H9 (cell line): ENCODE measurements at regions not wholly inside any gene's neighbourhood (a gene's known extent, or its start where the extent isn't known, plus 50 kb on each side); places are given as distances from the start of the nearest gene placed in this dataset.

ENCODE experiments used
- DNase-seq: peaks from one replicate; pipeline ENCODE4 v3.0.0-alpha.2; 2017
- H2AFZ ChIP-seq: one replicate; pipeline ENCODE4 v1.6.1; 2013; ENCODE audit warnings: mild to moderate bottlenecking, low read length, control low read depth, moderate library complexity
- H2AK5ac ChIP-seq: 2 replicates; pipeline ENCODE4 v1.6.1; 2013; ENCODE audit warnings: low read length, control low read depth, mixed read lengths; ENCODE audit not compliant: insufficient read length
- H2BK120ac ChIP-seq: one replicate; pipeline ENCODE4 v1.6.1; 2013; ENCODE audit warnings: low read depth, mild to moderate bottlenecking, low read length, control low read depth, inconsistent platforms; ENCODE audit not compliant: poor library complexity, severe bottlenecking
- H2BK12ac ChIP-seq: 2 replicates; pipeline ENCODE4 v1.6.1; 2013; ENCODE audit warnings: low read length, control low read depth, mixed read lengths, low read depth; ENCODE audit not compliant: insufficient read length
- H2BK15ac ChIP-seq: 2 replicates; pipeline ENCODE4 v1.6.1; 2013; ENCODE audit warnings: low read depth, low read length, control low read depth
- H2BK20ac ChIP-seq: one replicate; pipeline ENCODE4 v1.6.1; 2013; ENCODE audit warnings: low read depth, mild to moderate bottlenecking, low read length, control low read depth, inconsistent platforms; ENCODE audit not compliant: poor library complexity, severe bottlenecking
- H2BK5ac ChIP-seq: 2 replicates; pipeline ENCODE4 v1.6.1; 2013; ENCODE audit warnings: low read length, control low read depth, mixed read lengths; ENCODE audit not compliant: insufficient read length
- H3K14ac ChIP-seq: 2 replicates; pipeline ENCODE4 v1.6.1; 2013; ENCODE audit warnings: low read length, control low read depth; ENCODE audit not compliant: insufficient read depth
- H3K18ac ChIP-seq: 2 replicates; pipeline ENCODE4 v1.6.1; 2013; ENCODE audit warnings: low read depth, mild to moderate bottlenecking, mixed read lengths, low read length, control low read depth; ENCODE audit not compliant: insufficient read length
- H3K23ac ChIP-seq: 2 replicates; pipeline ENCODE4 v1.6.1; 2013; ENCODE audit warnings: low read length, control low read depth, mixed read lengths, low read depth; ENCODE audit not compliant: insufficient read length
- H3K23me2 ChIP-seq: 2 replicates; pipeline ENCODE4 v1.6.1; 2013; ENCODE audit warnings: low read depth, mild to moderate bottlenecking, mixed read lengths, low read length, control low read depth; ENCODE audit not compliant: insufficient read length, poor library complexity, severe bottlenecking
- H3K27ac ChIP-seq: 2 replicates; pipeline ENCODE4 v1.5.1; 2013; ENCODE audit warnings: low read length, control low read depth, mixed read lengths, low read depth; ENCODE audit not compliant: insufficient read length
- H3K27me3 ChIP-seq: 2 replicates; pipeline ENCODE4 v1.6.1; 2013; ENCODE audit warnings: low read length, control low read depth, inconsistent platforms; ENCODE audit not compliant: insufficient read depth
- H3K4ac ChIP-seq: 2 replicates; pipeline ENCODE4 v1.6.1; 2013; ENCODE audit warnings: low read depth, mild to moderate bottlenecking, control low read depth, inconsistent platforms, low read length, moderate library complexity
- H3K4me1 ChIP-seq: 2 replicates; pipeline ENCODE4 v1.6.1; 2013; ENCODE audit warnings: low read length, control low read depth, inconsistent platforms; ENCODE audit not compliant: insufficient read depth
- H3K4me2 ChIP-seq: 2 replicates; pipeline ENCODE4 v1.6.1; 2013; ENCODE audit warnings: low read length, control low read depth, mixed read lengths; ENCODE audit not compliant: insufficient read length, insufficient read depth
- H3K56ac ChIP-seq: 2 replicates; pipeline ENCODE4 v1.6.1; 2013; ENCODE audit warnings: low read depth, mild to moderate bottlenecking, mixed read lengths, low read length, control low read depth; ENCODE audit not compliant: insufficient read length
- H3K79me1 ChIP-seq: 2 replicates; pipeline ENCODE4 v1.6.1; 2013; ENCODE audit warnings: low read depth, mild to moderate bottlenecking, moderate library complexity, low read length, control low read depth, inconsistent platforms; ENCODE audit not compliant: insufficient read depth, poor library complexity, severe bottlenecking
- H3K79me2 ChIP-seq: 2 replicates; pipeline ENCODE4 v1.6.1; 2013; ENCODE audit warnings: low read length, control low read depth, inconsistent platforms; ENCODE audit not compliant: insufficient read depth
- H3K9ac ChIP-seq: 2 replicates; pipeline ENCODE4 v1.6.1; 2013; ENCODE audit warnings: low read length, control low read depth, mixed read lengths; ENCODE audit not compliant: insufficient read length; ENCODE audit errors: extremely low read depth
- H3K9me3 ChIP-seq: one replicate; pipeline ENCODE4 v1.6.1; 2013; ENCODE audit warnings: low read depth, low read length, inconsistent platforms; ENCODE audit not compliant: control insufficient read depth
- H3T11ph ChIP-seq: one replicate; pipeline ENCODE4 v1.6.1; 2013; ENCODE audit warnings: mild to moderate bottlenecking, low read length, control low read depth, inconsistent platforms
- H4K20me1 ChIP-seq: one replicate; pipeline ENCODE4 v1.6.1; 2013; ENCODE audit not compliant: control insufficient read depth, insufficient read length, insufficient read depth
- H4K5ac ChIP-seq: 2 replicates; pipeline ENCODE4 v1.6.1; 2013; ENCODE audit warnings: low read depth, mild to moderate bottlenecking, mixed read lengths, low read length, control low read depth; ENCODE audit not compliant: insufficient read length
- H4K8ac ChIP-seq: replicated peaks from 2 replicates; pipeline ENCODE4 v1.6.1; 2013; ENCODE audit warnings: low read length, control low read depth, mixed read lengths, low read depth; ENCODE audit not compliant: insufficient read length
- H4K91ac ChIP-seq: 2 replicates; pipeline ENCODE4 v1.6.1; 2013; ENCODE audit warnings: low read depth, mild to moderate bottlenecking, moderate library complexity, mixed read lengths, low read length, control low read depth; ENCODE audit not compliant: insufficient read length
- H3K27ac Mint-ChIP-seq, 3 experiments: 2 replicates in 2 of 3; 3 replicates in 1 of 3; pipeline ENCODE4 v1.8.0; 2020 to 2021; ENCODE audit warnings: mixed read lengths in 3 of 3, mild to moderate bottlenecking in 1 of 3, moderate library complexity in 1 of 3
- H3K27me3 Mint-ChIP-seq: 2 replicates; pipeline ENCODE4 v1.8.0; 2021; ENCODE audit warnings: low read depth, mild to moderate bottlenecking, moderate library complexity, mixed read lengths
- H3K36me3 Mint-ChIP-seq, 3 experiments: 2 replicates in 2 of 3; 3 replicates in 1 of 3; pipeline ENCODE4 v1.8.0; 2020 to 2021; ENCODE audit warnings: low read depth in 3 of 3, mixed read lengths in 3 of 3; ENCODE audit not compliant: insufficient read depth in 1 of 3
- H3K4me1 Mint-ChIP-seq, 2 experiments: 2 replicates each; pipeline ENCODE4 v1.8.0; 2020; ENCODE audit warnings: mixed read lengths in 2 of 2
- H3K4me3 Mint-ChIP-seq, 2 experiments: 2 replicates in 1 of 2; 3 replicates in 1 of 2; pipeline ENCODE4 v1.8.0; 2020 to 2021; ENCODE audit warnings: mild to moderate bottlenecking in 2 of 2, mixed read lengths in 2 of 2, moderate library complexity in 1 of 2
- H3K9me3 Mint-ChIP-seq, 2 experiments: 2 replicates in 1 of 2; 3 replicates in 1 of 2; pipeline ENCODE4 v1.8.0; 2020; ENCODE audit warnings: mild to moderate bottlenecking in 2 of 2, mixed read lengths in 2 of 2, moderate library complexity in 1 of 2
- CTCF ChIP-seq: fragments of 200-600 bp; sonication (generic); conservative IDR thresholded peaks from 3 replicates; pipeline ENCODE4 v1.8.0; 2021; ENCODE audit warnings: antibody characterized with exemption, mild to moderate bottlenecking
- WGBS: extraction: QIAGEN DNeasy Blood & Tissue Kit; methylation state at CpG from one replicate; pipeline ENCODE4 v1.1.7; 2013; ENCODE audit warnings: missing lambda C conversion rate, low lambda C conversion rate, mixed read lengths; ENCODE audit not compliant: insufficient read length; ENCODE audit errors: extremely low coverage; 5-methylcytosine and 5-hydroxymethylcytosine counted together

GRCh38 chr12:4044101-4044500 is 170.9 kb upstream of the PARP11 start:
- Histone ChIP-seq H2BK5ac (no peak overlapping the region), H4K5ac (no peak overlapping the region), H3K4me1 (no peaks in the 10 kb centered on the region; the same call in 1 of the 2 replicates), H3K27me3 (no peaks in the 10 kb centered on the region), H3K79me1 (no peaks in the 10 kb centered on the region), H2BK12ac (no peak overlapping the region), H2BK20ac (no peak overlapping the region), H3K4ac (no peak overlapping the region), H3K23ac (no peak overlapping the region), H4K91ac (no peak overlapping the region), H3K79me2 (no peaks in the 10 kb centered on the region), H2BK15ac (no peak overlapping the region), H2AFZ (no peak overlapping the region), H3K9ac (no peak overlapping the region), H3T11ph (no peak overlapping the region), H2AK5ac (no peak overlapping the region), H3K27ac (no peak overlapping the region), H4K8ac (no peak overlapping the region), H3K18ac (no peak overlapping the region), H3K14ac (no peak overlapping the region), H3K23me2 (no peaks in the 10 kb centered on the region), H3K4me2 (no peak overlapping the region), H4K20me1 (no peaks in the 10 kb centered on the region), H3K56ac (no peak overlapping the region), H2BK120ac (no peak overlapping the region), H3K9me3 (no peaks in the 10 kb centered on the region)
- no peak overlapping the region for H3K4me3 Mint-ChIP-seq
- H3K36me3 Mint-ChIP-seq = no peaks in the 10 kb centered on the region; a peak in 2 of 7 replicates
- TF ChIP-seq CTCF = no peak
- H3K27me3 Mint-ChIP-seq = peaks cover 8% of the 10 kb centered on the region
- DNase-seq = no peak
- H3K9me3 Mint-ChIP-seq = peaks cover 0 to 8% of the 10 kb centered on the region in 2 experiments; a peak in 4 of 5 replicates
- WGBS = no CpG with 5 or more reads among the region's 9 CpGs
- H3K27ac Mint-ChIP-seq = no peak overlapping the region; a peak in 1 of 7 replicates
- peaks cover 20 to 26% of the 10 kb centered on the region in 2 experiments for H3K4me1 Mint-ChIP-seq
